ENCODE measurements at regions not wholly inside any gene's neighbourhood (a gene's known extent, or its start where the extent isn't known, plus 50 kb on each side); places are given as distances from the start of the nearest gene placed in this dataset.

DNA sequence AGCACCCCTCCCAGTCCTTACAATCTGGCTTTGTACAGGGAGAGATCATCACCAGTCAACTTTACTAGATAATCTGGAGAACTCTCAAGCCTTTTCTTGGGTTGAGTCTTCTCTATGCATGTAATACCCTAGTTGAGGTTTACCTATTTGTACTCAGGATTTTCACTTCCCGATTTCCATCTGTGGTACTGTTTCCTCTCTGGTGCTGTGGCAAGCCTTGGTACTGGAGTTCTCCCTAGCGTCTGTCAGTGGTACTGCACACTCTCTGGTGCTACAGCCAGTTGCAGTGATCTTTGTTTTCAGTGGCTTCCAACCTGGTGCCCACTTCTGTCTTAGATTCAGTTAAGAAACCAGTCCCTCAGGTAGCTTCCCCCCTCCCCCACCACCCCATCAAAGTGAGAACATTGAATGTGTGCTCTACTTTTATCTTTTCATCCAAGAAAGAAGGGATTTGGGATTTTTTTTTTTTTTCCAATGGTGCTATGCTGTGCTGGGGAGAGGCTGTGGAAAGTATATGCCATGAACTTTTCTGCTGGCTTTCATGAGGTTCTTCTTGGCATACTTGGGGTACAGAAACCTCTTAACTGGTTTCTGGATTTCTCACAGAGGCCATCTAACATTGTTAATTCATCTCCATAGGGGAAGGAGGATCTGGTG, 69.4 kb upstream of the EVL start:
- TF ChIP-seq ETS1 (CRISPR knock-in tag; IDR thresholded peaks at IDR 0.05) = no peak
- TF ChIP-seq, protein P1, sequence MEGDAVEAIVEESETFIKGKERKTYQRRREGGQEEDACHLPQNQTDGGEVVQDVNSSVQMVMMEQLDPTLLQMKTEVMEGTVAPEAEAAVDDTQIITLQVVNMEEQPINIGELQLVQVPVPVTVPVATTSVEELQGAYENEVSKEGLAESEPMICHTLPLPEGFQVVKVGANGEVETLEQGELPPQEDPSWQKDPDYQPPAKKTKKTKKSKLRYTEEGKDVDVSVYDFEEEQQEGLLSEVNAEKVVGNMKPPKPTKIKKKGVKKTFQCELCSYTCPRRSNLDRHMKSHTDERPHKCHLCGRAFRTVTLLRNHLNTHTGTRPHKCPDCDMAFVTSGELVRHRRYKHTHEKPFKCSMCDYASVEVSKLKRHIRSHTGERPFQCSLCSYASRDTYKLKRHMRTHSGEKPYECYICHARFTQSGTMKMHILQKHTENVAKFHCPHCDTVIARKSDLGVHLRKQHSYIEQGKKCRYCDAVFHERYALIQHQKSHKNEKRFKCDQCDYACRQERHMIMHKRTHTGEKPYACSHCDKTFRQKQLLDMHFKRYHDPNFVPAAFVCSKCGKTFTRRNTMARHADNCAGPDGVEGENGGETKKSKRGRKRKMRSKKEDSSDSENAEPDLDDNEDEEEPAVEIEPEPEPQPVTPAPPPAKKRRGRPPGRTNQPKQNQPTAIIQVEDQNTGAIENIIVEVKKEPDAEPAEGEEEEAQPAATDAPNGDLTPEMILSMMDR (CRISPR knock-in tag; IDR thresholded peaks at IDR 0.05) = peak; percentile 71
